ENCODE measurements at regions not wholly inside any gene's neighbourhood (a gene's known extent, or its start where the extent isn't known, plus 50 kb on each side); places are given as distances from the start of the nearest gene placed in this dataset.

GRCh38 chr4:24054910-24055309, 165.1 kb upstream of the PPARGC1A start:
- Histone ChIP-seq H3K9me3 (replicated peaks in 1 of 2; ENCODE audit: control insufficient read depth in 1 of 2, insufficient read depth in 1 of 2, low read length in 2 of 2) (no peaks in the 10 kb centered on the region), H3K9ac (ENCODE audit: insufficient read depth, low read length, poor library complexity, severe bottlenecking) (no peak overlapping the region), H3K4me3 (replicated peaks in 1 of 3; ENCODE audit: low read depth in 2 of 3, low read length in 3 of 3) (no peak overlapping the region), H2AFZ (ENCODE audit: insufficient read depth, low read depth, low read length, poor library complexity, severe bottlenecking) (no peak overlapping the region), H3K4me2 (replicated peaks; ENCODE audit: extremely low read depth, low read length, poor library complexity, severe bottlenecking) (no peak overlapping the region), H3K4me1 (ENCODE audit: control insufficient read depth in 1 of 2, insufficient read depth in 2 of 2, low read length in 2 of 2) (no peaks in the 10 kb centered on the region), H3K79me2 (ENCODE audit: insufficient read depth, low read length) (no peaks in the 10 kb centered on the region), H3K27ac (ENCODE audit: low read depth in 1 of 2, low read length in 2 of 2) (no peak overlapping the region), H3K36me3 (replicated peaks in 1 of 2; ENCODE audit: control insufficient read depth in 1 of 2, insufficient read depth in 2 of 2, low read length in 2 of 2) (no peaks in the 10 kb centered on the region), H4K20me1 (ENCODE audit: insufficient read depth, low read length) (no peaks in the 10 kb centered on the region), H3K27me3 (ENCODE audit: control insufficient read depth in 2 of 2, insufficient read depth in 2 of 2, low read length in 2 of 2) (no peaks in the 10 kb centered on the region)
- Mint-ChIP-seq H3K27me3 (ENCODE audit: low read depth in 3 of 3) (peaks cover 0 to 1% (median 0%) of the 10 kb centered on the region in 3 donors), H3K4me3 (no peak overlapping the region), H3K27ac (no peak overlapping the region), H3K36me3 (no peaks in the 10 kb centered on the region), H3K9me3 (peaks cover 0 to 6% (median 3%) of the 10 kb centered on the region in 7 donors), H3K4me1 (peaks cover 2% of the 10 kb centered on the region)
- 79% methylated on average over 2 of the region's 3 CpGs for WGBS (ENCODE audit: insufficient coverage)
- no peak for DNase-seq
- intact Hi-C loops (cut with micrococcal nuclease), result no loop called here
- TF ChIP-seq CTCF (IDR thresholded peaks at IDR 0.05), result no peak

- Histone ChIP-seq H3K79me2 (ENCODE audit: insufficient read depth, low read length) (no peaks in the 10 kb centered on the region), H3K4me1 (ENCODE audit: control insufficient read depth in 1 of 2, insufficient read depth in 2 of 2, low read length in 2 of 2) (no peaks in the 10 kb centered on the region), H3K36me3 (replicated peaks in 1 of 2; ENCODE audit: control insufficient read depth in 1 of 2, insufficient read depth in 2 of 2, low read length in 2 of 2) (no peaks in the 10 kb centered on the region), H3K4me3 (replicated peaks in 1 of 3; ENCODE audit: low read depth in 2 of 3, low read length in 3 of 3) (no peak overlapping the region), H3K9me3 (replicated peaks in 1 of 2; ENCODE audit: control insufficient read depth in 1 of 2, insufficient read depth in 1 of 2, low read length in 2 of 2) (no peaks in the 10 kb centered on the region), H3K4me2 (replicated peaks; ENCODE audit: extremely low read depth, low read length, poor library complexity, severe bottlenecking) (no peak overlapping the region), H2AFZ (ENCODE audit: insufficient read depth, low read depth, low read length, poor library complexity, severe bottlenecking) (no peak overlapping the region), H3K27ac (ENCODE audit: low read depth in 1 of 2, low read length in 2 of 2) (no peak overlapping the region), H3K27me3 (ENCODE audit: control insufficient read depth in 2 of 2, insufficient read depth in 2 of 2, low read length in 2 of 2) (no peaks in the 10 kb centered on the region), H3K9ac (ENCODE audit: insufficient read depth, low read length, poor library complexity, severe bottlenecking) (no peak overlapping the region), H4K20me1 (ENCODE audit: insufficient read depth, low read length) (no peaks in the 10 kb centered on the region)
- intact Hi-C loops (cut with micrococcal nuclease), result no loop called here
- TF ChIP-seq CTCF (IDR thresholded peaks at IDR 0.05), result no peak
- no peak overlapping the region for H3K4me3 Mint-ChIP-seq
- peaks cover 2% of the 10 kb centered on the region for H3K4me1 Mint-ChIP-seq
- H3K27ac Mint-ChIP-seq, result no peak overlapping the region
- H3K27me3 Mint-ChIP-seq (ENCODE audit: low read depth in 3 of 3), result no peaks in the 10 kb centered on the region
- no peaks in the 10 kb centered on the region for H3K36me3 Mint-ChIP-seq
- peaks cover 0 to 6% (median 0%) of the 10 kb centered on the region in 7 donors for H3K9me3 Mint-ChIP-seq
- DNase-seq, result no peak
These were observed 164.1 kb upstream of the PPARGC1A start for GRCh38 chr4:24053934-24054333.

Data from CD14-positive monocyte (primary cell).